ENCODE measurements at regions not wholly inside any gene's neighbourhood (a gene's known extent, or its start where the extent isn't known, plus 50 kb on each side); places are given as distances from the start of the nearest gene placed in this dataset.

GRCh38 chr6:167726043-167726621 lies 100.6 kb upstream of the AFDN start:
- TF ChIP-seq CTCF (IDR thresholded peaks at IDR 0.05; ENCODE audit: low read length) (no peak), EZH2 (optimal IDR thresholded peaks at IDR 0.05; ENCODE audit: low read depth, low read length) (no peak), EZH2phosphoT487 (IDR thresholded peaks at IDR 0.05; ENCODE audit: low read length) (no peak)

All from MM.1S (cell line).